Stimulated activated CD8-positive, alpha-beta memory T cell treated with anti-CD3 and anti-CD28 coated beads, Interleukin-4, amount 100 ng/mL, for 1 hour (primary cell): ENCODE measurements at regions not wholly inside any gene's neighbourhood (a gene's known extent, or its start where the extent isn't known, plus 50 kb on each side); places are given as distances from the start of the nearest gene placed in this dataset.
"Not testable (repeated sequence)": the region's sequence is repeated elsewhere in the genome, so short reads cannot be mapped to it uniquely, and the experiment has no call there.

Source experiments
- DNase-seq, 2 donors: peaks; one replicate each; pipeline ENCODE4 v3.0.0-alpha.2; 2020; ENCODE audit warnings: low read depth in 2 of 2, low spot score in 1 of 2

DNA sequence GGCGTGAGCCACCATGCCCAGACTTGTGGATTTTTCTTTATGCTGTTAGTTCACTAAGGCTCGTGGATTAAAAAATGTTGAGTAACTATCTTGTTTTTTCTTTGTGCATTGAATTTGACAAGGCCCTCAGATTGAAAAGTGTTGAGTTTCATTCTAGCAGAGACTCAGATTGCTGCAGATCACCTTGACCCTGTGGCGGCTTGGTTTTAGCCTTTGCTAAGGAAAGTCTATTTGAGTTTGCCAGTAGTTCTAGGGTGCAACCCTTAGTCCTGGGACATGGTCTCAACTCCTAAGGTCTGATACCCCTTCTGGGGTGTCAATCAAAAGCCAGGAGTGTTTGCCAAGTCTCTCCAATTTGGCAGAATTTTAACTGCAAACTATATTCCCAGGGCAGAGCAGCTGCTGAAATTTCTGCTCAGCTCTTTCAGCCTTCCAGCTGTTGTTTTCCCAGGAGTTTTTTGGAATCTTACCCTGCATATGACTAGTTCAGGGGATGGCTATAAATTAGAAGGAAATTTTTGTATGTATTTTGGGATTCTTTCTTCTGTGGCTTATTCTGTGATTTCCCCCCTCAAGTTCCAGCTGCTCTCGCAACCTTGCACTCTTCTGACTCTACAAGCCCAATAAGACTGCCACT is 84.3 kb upstream of the HAND1 start:
- DNase-seq = no peak

DNA sequence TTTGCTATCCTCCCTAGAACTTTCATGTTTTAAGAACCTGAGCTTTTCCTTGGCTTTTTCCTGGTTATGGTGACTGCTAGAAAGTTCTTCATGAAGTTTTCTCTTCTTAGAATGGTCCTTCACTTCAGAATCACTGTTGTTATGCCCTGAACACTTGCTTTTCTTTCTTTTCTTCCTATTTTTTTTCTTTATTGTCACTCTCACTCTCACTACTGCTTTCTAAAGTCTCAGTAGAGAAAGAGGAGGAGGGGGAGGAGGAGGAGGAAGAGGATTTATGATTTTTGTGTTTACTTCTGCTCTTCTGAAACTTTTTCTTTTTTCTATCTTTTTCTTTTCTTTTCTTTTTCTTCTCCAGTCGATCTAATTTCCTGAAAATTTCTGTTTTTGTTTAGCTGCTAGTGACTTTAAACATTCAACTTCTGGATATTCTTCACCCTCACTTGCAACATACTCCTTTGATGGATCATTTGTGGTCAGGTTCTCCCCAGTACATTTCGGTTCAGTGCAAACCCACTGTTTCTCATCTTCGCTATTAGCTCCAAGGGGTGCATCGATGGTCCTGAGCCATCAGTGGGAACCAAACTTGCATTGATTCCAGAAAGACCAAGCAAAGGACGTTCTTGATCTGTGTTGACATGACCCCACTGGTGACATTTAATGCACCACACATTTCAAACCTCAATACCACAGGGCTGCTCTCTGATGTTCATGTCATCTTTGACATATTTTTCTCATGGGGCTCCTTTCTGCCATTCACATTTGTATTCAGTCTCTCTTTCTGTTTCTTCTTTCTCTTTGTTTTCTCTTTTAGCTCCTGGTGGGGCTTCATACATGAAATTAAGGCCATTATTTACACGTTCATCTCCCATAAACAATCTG is 81.6 kb upstream of the HAND1 start:
- DNase-seq = no peak

DNA sequence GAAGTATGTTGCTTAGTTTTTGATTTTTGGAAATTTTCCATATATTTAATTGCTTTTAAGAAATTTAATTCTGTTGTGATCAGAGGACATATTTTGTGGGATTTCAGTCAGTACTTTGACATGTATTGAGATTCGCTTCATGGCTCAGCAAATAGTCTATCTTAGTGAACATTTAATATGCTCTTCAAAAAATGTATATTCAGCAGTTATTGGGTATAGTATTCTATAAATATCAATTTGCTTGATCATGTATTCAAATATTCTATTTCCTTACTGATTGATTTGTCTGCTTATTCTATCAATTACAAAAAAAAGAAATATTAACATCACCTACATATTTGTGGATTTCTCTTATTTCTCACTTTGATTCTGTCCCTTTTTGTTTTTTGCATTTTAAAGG is 79.5 kb upstream of the HAND1 start:
- DNase-seq = no peak

DNA sequence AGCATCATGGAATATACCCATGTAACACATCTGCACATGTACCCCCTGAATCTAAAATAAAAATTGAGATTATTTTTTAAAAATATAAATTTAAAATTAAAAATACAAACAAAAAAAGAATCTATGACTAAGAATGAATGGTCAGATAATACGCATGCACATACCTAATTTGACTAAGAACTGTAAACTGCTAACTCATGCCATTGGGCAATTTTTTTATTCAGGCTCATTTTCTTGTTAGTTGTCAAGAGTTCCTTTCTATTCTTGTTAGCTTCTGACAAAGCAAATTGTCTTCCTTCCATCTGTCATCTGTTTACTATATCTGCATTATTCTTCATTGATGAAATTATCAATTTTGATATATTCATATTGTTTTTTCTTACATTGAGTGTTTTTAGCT is 69.5 kb upstream of the HAND1 start:
- DNase-seq = no peak

DNA sequence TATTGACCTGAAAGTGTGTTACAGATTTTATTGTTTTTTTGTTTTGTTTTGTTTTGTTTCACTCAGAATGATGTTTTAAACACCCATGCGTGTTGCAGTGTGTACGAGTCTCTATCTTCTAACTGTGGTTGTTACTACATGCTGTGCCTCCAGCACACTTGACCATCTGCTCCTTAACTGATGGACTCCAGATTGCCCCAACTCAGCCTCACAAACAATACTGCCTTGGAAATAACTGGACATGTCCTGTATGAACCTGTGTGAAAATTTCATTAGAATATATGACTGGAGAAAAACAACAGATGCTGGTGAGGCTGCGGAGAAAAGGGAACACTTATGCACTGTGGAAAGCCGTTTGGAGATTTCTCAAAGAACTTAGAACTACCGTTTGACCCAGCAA is 68.7 kb upstream of the HAND1 start:
- no peak for DNase-seq

DNA sequence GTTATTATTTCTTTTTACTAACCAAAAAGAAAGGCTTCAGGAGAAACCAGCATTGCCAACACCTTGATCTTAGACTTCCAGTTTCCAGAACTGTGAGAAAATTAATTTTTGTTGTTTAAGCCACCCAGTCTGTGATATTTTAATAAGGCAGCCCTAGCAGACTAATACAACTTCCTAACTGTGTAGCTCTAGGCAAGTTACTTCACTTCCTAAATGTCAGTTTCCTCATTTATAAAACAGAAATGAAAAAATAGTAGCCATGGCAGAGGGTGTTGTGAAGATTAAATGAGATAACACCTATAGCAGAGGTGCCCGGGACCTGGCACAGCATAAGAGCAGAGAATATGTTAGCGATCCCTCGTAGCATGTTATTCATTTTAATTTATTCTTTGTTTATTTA is 66.6 kb upstream of the HAND1 start:
- no peak for DNase-seq

DNA sequence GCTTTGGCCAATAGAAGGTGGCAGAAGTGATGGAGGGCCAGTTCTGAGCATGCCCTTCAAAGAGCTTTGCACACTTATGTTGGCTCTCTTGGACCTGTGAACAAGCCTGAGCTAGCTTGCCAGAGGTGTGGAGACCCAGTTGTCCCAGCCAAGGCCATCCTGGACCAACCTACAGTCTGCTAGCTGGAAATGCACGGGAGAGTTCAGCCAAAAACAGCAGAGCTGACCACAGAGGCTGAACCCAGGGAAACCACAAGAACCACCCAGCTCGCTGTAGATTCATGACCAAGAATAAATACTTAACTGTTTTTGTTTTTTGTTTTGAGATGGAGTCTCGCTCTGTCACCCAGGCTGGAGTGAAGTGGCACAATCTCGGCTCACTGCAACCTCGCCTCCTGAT is 65.4 kb upstream of the HAND1 start:
- no peak for DNase-seq

DNA sequence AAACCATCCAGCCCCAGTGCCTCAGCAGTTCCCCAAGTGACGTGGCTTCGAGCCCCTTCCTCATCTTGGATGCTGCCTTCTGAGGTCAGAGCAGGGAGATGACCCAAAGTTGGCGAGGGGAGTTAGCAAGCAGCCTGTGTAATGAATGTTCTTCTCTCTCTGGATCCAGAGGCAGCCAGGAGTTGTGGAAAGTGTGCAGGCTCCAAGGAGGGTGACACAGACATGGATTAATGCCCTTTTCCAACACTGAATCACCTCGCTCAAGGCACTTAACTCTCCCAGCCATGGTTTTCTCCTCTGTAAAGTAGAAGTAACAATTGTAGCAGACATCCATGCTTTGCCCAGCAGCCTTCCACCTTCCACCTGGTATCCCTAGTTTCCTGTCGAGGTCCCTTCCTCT is 64.6 kb upstream of the HAND1 start:
- no peak for DNase-seq

DNA sequence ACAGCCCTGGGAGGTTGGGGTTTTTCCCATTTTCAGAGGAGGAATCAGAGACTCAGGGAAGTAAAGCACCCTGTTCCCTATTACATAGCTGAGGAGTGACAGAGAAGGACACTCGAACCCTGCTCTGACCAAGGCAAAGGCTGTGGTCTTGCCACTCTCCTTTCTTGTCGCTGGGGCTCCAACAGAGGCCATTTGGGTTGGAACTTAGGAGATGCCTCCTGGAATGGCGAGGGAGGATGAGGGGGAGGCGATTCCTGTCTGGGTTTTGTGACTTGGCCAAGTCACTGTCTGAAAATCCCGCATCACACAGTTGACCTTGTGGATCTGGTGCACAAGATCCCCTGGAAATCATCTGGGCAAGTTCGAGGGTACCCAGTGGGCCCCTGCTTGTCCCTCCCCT is 64.0 kb upstream of the HAND1 start:
- DNase-seq = no peak

DNA sequence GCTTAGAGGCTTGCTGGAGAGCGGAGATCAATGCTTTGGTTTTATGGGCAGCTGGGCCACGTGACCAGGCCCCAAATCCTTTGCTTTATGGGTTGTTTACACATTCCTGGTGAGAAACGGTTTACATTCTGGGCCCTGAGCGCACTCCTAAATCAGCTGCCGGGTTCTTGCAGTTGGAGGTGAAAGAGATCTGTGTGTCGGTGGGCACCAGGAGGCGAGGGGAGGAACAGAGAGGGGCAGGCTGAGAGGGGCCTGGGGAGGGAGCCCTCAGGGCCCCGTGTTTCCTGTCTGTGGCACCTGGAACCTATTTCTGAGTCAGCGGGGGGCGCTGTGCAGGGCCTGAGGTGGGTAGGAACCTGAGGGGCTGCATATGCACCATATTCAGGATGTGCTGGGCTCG is 63.5 kb upstream of the HAND1 start:
- no peak for DNase-seq

DNA sequence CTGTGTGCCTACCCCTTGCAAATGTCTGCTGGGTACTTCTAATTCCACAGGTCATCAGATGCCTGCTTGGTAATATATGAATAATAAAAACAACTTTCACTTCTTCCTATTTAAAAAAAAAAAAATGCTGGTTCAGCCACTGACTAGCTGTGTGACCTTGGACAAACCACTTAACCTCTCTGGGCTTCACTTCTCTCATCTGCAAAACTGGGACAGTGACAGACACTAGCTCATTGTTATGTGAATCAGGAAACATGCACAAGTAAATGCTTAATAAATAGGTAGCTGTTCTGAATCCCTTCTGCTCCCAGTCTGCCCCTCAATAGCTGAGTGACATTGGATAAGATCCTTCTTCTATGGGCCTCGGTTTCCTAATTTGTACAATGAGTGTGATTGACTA is 62.6 kb upstream of the HAND1 start:
- DNase-seq = no peak

DNA sequence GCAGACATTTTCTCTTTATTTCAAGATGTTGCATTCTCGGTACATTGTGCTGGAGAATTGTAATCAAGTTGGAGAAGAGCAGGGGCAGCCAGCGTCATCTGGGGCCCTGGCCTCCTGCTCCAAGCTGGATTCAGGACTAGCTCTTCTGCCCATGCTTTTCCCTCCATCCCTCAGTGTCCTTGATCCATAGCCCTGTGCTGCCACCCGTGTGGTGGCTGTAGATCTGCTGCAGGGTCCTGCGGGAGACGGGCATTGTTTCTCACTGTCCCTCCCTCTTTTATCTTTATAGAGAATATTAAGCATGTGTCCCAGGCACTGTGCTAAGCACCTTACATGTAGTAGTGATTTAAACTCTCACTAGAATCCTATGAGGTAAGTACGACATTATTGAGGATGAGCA is 60.5 kb upstream of the HAND1 start:
- DNase-seq = no peak

DNA sequence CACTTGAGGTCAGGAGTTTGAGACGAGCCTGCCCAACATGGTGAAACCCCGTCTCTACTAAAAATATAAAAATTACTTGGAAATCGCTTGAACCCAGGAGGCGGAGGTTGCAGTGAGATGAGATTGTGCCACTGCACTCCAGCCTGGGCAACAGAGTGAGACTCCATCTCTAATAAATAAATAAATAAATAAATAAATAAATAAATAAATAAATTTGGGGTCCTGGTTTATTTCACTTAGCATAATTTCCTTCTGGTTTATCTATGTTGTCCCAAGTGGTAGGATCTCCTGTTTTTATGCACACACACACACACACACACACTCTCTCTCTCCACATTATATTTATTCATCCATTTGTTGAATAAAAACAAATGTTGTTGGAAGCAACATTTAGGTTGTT is 58.4 kb upstream of the HAND1 start:
- not testable (repeated sequence) for DNase-seq

DNA sequence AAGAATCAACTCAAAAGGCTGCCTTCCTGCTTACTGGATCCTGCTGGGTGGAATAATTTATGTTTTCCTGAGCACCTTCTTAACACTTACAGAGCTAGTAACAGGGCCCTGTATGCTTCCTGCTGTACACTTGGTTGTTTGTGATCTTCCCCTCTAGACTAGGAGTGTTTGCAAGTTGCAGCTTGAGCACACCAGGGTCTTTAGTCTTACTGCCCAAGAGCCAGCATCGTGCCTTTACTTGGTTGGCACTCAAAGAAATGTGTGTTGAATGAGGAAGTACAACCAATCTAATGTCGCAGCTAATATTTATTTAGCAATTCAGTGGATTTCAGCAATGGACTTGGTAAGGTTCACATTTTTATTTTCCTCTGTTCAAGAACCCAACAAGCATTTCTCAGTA is 57.5 kb upstream of the HAND1 start:
- DNase-seq = no peak

DNA sequence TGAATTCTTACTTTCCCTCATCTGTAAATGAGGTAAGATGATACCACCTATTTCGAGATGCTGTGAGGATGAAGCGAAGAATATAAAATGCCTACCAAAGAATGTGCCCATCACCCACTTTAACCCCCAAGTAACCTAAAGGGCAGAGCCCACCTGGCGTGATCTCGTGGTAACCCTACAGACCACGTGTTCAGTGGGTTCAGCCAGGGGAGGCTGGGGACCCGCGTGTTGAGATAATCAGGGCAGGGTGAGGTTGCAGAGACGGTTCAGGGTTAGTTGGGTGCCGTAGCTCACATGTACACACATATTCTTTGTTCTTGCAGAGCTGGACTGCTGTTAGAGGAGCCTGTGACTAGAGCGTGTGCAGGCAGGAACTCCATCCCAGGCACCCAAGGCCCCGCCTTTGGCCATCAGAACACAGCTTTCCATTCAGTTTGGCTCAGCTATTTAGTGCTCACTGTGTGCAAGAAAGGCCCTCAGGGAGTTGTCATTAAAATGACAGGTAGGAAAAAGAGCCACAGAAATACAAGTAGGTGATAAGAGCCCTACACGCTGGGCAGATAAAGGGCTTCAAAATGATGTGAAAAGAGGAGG is 56.5 kb upstream of the HAND1 start:
- no peak for DNase-seq

DNA sequence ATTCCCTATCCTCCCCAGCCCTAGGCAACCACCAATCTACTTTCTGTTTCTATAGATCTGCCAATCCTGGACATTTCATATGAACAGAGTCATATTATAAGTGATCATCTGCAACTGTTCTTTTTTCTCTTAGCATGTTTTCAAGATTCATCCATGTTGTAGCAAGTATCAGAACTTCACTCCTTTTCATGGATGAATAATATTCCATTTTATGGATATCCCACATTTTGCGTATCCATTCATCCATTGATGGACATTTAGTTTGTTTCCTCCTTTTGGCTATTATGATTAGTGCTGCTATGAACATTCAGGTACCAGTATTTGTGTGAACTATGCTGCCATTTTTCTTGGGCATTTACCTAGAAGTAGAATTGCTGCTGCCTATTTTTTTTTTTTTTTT is 51.3 kb upstream of the HAND1 start:
- DNase-seq = no peak

DNA sequence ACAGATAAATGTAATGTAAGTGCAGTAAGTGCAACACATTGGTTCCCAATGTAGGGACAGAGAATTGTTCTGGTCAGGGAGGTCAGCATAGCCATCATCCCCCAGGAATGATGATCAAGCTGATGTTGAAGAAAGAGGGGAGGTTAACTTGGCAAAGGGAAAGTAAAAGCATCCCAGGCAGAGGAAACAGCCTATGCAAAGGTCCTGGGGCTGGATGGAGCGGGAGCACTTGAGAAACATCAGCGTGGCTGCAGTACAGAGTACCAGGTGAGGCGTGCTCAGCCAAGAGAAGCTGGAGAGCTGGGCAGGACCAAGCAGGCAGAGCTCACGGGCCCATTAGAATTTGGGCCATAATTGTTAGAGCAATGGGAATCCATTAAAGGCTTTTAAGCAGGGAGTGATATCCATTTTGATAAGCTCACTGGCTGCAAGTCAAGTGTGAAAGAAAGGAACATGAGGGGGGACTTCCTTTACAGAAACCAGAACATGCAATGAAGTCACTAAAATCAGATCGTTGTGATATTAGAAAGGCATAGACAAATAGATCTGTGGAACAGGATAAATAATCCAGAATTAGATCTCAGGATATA is 50.1 kb upstream of the HAND1 start:
- DNase-seq = no peak
